ENCODE measurements at regions not wholly inside any gene's neighbourhood (a gene's known extent, or its start where the extent isn't known, plus 50 kb on each side); places are given as distances from the start of the nearest gene placed in this dataset.
"Not testable (repeated sequence)": the region's sequence is repeated elsewhere in the genome, so short reads cannot be mapped to it uniquely, and the experiment has no call there.

- no peak for TF ChIP-seq CTCF (conservative IDR thresholded peaks at IDR 0.05; ENCODE audit: low read depth, low read length)
- H3K4me3 ChIP-seq (ENCODE audit: low read length) = no peak overlapping the region
- no peak for DNase-seq (ENCODE audit: low read depth)
Measured at GRCh38 chr5:72681781-72682180, 134.7 kb upstream of the TNPO1 start.

- no peak for TF ChIP-seq CTCF (conservative IDR thresholded peaks at IDR 0.05; ENCODE audit: low read depth, low read length)
- no peak for DNase-seq (ENCODE audit: low read depth)
Measured at GRCh38 chr5:72677447-72677846, 139.0 kb upstream of the TNPO1 start.

GRCh38 chr5:72676831-72677230 is 139.6 kb upstream of the TNPO1 start:
- not testable (repeated sequence) for H3K4me3 ChIP-seq (ENCODE audit: low read length); DNase-seq (ENCODE audit: low read depth)

More at GRCh38 chr5:72677447-72677846, 139.0 kb upstream of the TNPO1 start:
- no peak overlapping the region for H3K4me3 ChIP-seq (ENCODE audit: low read length)

GRCh38 chr5:72673623-72674022 is 142.8 kb upstream of the TNPO1 start:
- H3K4me3 ChIP-seq (ENCODE audit: low read length) = no peak overlapping the region
- TF ChIP-seq CTCF (conservative IDR thresholded peaks at IDR 0.05; ENCODE audit: low read depth, low read length) = no peak
- DNase-seq (ENCODE audit: low read depth) = no peak

- TF ChIP-seq CTCF (conservative IDR thresholded peaks at IDR 0.05; ENCODE audit: low read depth, low read length) = no peak
- no peak overlapping the region for H3K4me3 ChIP-seq (ENCODE audit: low read length)
- no peak for DNase-seq (ENCODE audit: low read depth)
Measured at GRCh38 chr5:72673180-72673579, 143.3 kb upstream of the TNPO1 start.

GRCh38 chr5:72667708-72668107 is 148.8 kb upstream of the TNPO1 start:
- H3K4me3 ChIP-seq (ENCODE audit: low read length) = no peak overlapping the region
- TF ChIP-seq CTCF (conservative IDR thresholded peaks at IDR 0.05; ENCODE audit: low read depth, low read length) = no peak
- no peak for DNase-seq (ENCODE audit: low read depth)

- TF ChIP-seq CTCF (conservative IDR thresholded peaks at IDR 0.05; ENCODE audit: low read depth, low read length) = no peak
- no peak for DNase-seq (ENCODE audit: low read depth)
- H3K4me3 ChIP-seq (ENCODE audit: low read length) = no peak overlapping the region
Measured at GRCh38 chr5:72662936-72663335, 153.5 kb upstream of the TNPO1 start.

- no peak for TF ChIP-seq CTCF (conservative IDR thresholded peaks at IDR 0.05; ENCODE audit: low read depth, low read length)
- H3K4me3 ChIP-seq (ENCODE audit: low read length) = no peak overlapping the region
- DNase-seq (ENCODE audit: low read depth) = no peak
Measured at GRCh38 chr5:72662305-72662704, 154.2 kb upstream of the TNPO1 start.
